Retinal pigment epithelial cell (primary cell): ENCODE measurements at regions not wholly inside any gene's neighbourhood (a gene's known extent, or its start where the extent isn't known, plus 50 kb on each side); places are given as distances from the start of the nearest gene placed in this dataset.

ENCODE experiments used
- DNase-seq: peaks from one replicate; pipeline ENCODE4 v3.0.0-alpha.2; 2010; ENCODE audit warnings: low read depth
- H3K4me3 ChIP-seq: 2 replicates; pipeline ENCODE4 v1.5.1; 2011; ENCODE audit warnings: mild to moderate bottlenecking, low read length, control low read depth, moderate library complexity
- CTCF ChIP-seq: conservative IDR thresholded peaks from 2 replicates; pipeline ENCODE4 v1.5.1; 2011; ENCODE audit warnings: low read depth, low read length, control low read depth, inconsistent platforms

DNA sequence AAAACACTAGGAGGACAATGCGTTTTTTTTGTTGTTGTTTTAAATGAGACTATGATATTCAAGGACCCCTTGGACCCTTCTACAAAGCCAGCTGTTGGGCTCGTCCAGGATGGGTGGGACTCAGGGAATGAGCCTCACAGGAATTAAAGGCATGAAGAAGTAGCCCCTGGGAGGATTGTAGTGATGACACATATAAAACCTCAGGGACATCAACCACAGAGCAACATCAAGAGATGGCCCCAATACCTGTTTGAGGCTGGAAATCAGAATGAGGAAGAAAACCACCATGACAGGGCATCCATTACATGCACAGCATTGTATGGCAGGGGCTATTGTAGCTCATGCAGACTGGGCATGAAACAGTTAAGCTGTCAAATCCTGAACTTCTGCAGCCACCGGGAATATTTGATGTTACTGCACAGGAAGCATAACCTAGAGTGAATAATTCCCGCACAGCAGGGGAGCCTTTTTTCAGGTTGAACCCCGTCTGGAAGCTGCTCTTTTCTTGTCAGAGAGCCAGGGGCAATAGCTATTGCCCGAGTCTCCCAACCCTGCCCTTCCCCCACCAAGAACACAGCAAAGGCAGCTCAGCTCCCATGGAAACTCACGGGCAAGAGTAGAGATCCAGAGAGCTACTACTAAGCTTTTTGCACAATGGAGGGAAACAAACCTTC is 140.2 kb upstream of the FGGY start:
- H3K4me3 ChIP-seq = no peak overlapping the region
- no peak for TF ChIP-seq CTCF
- no peak for DNase-seq

DNA sequence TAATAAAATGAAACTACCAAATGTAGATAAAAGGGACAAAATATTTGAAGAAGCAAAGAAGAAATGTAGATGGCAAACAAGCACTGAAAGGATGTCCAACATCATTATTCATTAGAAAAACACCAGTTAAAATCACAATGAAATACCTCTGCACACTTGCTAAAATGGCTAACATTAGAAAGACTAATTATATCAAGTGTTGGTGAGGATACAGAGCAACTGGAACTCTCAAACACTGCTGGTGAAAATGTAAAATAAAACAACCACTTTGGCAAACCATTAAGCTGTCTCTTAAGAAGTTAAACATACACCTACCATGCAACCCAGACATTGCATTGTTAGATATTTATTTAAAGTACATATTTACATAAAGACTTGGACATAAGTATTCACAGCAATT is 138.6 kb upstream of the FGGY start:
- DNase-seq = no peak
- H3K4me3 ChIP-seq = no peak overlapping the region
- TF ChIP-seq CTCF = no peak

DNA sequence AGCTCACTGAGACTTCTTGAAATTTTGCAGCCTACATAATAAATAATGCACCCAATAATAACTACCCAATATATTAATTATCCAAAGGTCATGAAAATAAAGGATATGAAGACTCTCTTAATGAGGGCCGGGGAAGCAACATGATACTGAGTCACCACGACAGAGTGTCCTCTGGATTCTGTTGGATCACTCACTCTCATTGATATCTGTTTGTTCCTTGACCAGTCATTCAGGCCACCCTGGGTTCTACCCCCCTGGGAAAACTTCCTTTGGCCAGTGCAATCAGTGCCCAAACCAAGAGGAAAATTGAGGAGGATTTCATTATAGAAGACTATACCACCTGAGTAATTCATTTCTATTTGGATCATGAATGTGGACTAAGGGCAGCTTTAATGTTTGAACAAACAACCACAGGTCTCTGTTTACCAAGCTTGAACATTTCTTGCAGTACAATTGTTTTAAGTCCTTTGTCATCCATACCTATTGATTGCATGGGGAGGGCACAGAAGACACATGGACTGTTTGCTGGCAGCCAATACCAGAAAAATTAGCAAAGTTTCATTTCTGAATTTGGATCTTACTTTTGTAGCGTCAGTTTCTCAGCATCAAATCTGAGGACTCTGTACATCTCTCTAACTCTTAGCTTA is 137.2 kb upstream of the FGGY start:
- DNase-seq = no peak
- TF ChIP-seq CTCF = no peak
- no peak overlapping the region for H3K4me3 ChIP-seq

DNA sequence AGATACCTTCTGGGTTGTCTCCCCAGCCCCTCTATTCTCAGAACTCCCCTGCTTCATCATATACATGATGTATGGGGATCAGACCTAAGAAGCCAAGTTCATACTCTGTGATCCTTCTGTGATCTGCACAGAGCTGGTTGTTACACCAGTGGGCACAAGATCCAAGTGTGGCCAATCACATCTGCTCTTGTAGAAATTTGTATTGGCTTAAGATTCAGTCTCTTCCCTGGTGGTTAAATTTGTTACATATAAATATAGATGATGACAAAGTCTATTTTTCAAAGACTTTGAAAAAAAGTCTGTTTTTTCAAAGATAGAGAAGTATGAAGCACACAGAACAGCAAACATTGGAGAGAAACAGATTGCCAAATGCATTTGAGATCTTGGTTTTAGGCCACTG is 135.8 kb upstream of the FGGY start:
- TF ChIP-seq CTCF = no peak
- DNase-seq = no peak
- H3K4me3 ChIP-seq = no peak overlapping the region

- DNase-seq = no peak
- H3K4me3 ChIP-seq = no peak overlapping the region
- TF ChIP-seq CTCF = no peak
Observed at GRCh38 chr1:59162665-59163064, 134.2 kb upstream of the FGGY start.

- peak; percentile 55 for DNase-seq
- no peak for TF ChIP-seq CTCF
Observed at GRCh38 chr1:59163268-59164092, 133.4 kb upstream of the FGGY start.

More at GRCh38 chr1:59163268-59164092, 133.4 kb upstream of the FGGY start:
- H3K4me3 ChIP-seq = no peak overlapping the region
